Chondrocyte (in vitro differentiated cells): ENCODE measurements at regions not wholly inside any gene's neighbourhood (a gene's known extent, or its start where the extent isn't known, plus 50 kb on each side); places are given as distances from the start of the nearest gene placed in this dataset.

ENCODE experiments used
- DNase-seq: peaks from one replicate; pipeline ENCODE4 v3.0.0; 2021; ENCODE audit warnings: mixed read lengths, low spot score
- H3K27ac Mint-ChIP-seq: one replicate; pipeline ENCODE4 v1.8.0; 2021; ENCODE audit warnings: mild to moderate bottlenecking, moderate library complexity, mixed read lengths; ENCODE audit not compliant: unreplicated experiment
- H3K27me3 Mint-ChIP-seq: 2 replicates; pipeline ENCODE4 v1.8.0; 2021; ENCODE audit warnings: low read depth, mixed read lengths
- H3K36me3 Mint-ChIP-seq: 2 replicates; pipeline ENCODE4 v1.8.0; 2021; ENCODE audit warnings: low read depth, mixed read lengths
- H3K4me1 Mint-ChIP-seq: 2 replicates; pipeline ENCODE4 v1.8.0; 2021; ENCODE audit warnings: low read depth, mild to moderate bottlenecking, mixed read lengths
- H3K4me3 Mint-ChIP-seq: one replicate; pipeline ENCODE4 v1.8.0; 2021; ENCODE audit warnings: mild to moderate bottlenecking, moderate library complexity, mixed read lengths; ENCODE audit not compliant: unreplicated experiment
- H3K9me3 Mint-ChIP-seq: 2 replicates; pipeline ENCODE4 v1.8.0; 2021; ENCODE audit warnings: low read depth, mixed read lengths
- CTCF ChIP-seq: fragments of 200-600 bp; sonication (generic); IDR thresholded peaks from 2 replicates; pipeline ENCODE4 v1.5.0; 2021; ENCODE audit warnings: antibody characterized with exemption, mild to moderate bottlenecking, moderate library complexity

GRCh38 chr2:22011048-22011447, 887.3 kb downstream of the TDRD15 start:
- Mint-ChIP-seq H3K27me3 (no peaks in the 10 kb centered on the region), H3K9me3 (peaks cover 9% of the 10 kb centered on the region), H3K36me3 (no peaks in the 10 kb centered on the region), H3K4me3 (no peak overlapping the region), H3K4me1 (no peaks in the 10 kb centered on the region), H3K27ac (no peak overlapping the region)
- TF ChIP-seq CTCF, result no peak
- DNase-seq, result no peak

DNA sequence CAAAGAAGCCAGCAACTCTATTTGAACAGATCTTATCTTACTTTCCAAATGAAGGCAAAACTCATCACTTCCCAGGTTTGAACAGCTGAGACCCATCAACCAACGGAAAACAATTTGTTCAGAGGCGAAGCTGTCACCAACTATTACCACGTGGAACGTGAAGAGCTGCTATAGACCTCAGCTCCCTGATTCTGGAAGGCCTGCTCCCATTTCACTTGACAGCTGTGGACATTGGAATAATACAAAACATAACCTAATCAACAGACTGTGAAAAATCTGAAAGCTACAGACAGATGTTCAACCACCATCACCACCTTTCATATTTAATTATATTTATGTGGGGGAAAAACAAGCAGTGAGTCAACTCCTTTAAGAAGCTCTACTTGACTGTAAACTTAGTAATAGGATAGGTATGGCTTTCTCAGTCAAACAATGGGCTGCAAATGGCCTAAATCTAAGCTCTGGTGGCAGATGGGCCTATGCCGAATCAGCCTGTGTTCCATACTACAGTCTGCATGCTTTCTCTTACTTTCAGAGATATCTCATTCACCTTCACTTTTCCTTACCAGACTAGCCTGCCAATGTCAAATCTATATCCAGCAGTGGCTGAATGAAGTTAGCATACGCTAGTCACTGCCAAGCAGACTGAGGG, 896.4 kb downstream of the TDRD15 start:
- Mint-ChIP-seq H3K27ac (no peak overlapping the region), H3K27me3 (no peaks in the 10 kb centered on the region), H3K9me3 (no peaks in the 10 kb centered on the region), H3K36me3 (no peaks in the 10 kb centered on the region), H3K4me3 (no peak overlapping the region), H3K4me1 (no peaks in the 10 kb centered on the region)
- no peak for DNase-seq
- no peak for TF ChIP-seq CTCF

DNA sequence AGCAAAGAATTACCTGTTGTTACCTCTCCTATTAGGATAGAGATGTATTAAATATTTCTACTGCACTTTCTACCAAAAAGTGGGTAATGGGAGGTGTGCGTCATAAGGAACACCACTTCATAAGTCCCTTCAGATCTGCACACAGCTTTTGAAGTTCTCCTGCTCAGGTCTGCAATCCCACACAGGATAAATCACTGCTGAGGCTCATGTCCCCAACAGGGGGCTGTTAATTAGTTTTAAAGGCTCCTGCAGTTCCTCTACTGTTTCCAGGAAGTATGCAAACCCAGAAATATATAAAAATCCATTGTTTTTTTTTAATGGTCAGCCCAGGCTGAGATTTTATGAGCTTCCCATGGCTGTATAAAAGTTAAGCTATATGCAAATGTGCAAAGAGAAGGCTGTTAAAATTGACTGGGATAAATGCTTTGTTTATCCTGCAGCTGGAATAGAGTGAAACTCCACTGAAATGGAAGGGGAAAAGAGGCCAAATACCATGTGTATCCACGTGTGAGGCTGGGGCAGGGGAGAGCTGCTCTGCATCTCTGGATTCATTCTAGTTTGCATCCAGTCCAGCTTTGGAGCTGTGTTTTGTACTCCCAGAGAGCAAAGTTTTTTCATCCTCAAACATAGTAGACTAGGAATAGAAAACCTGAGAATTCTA, 903.7 kb downstream of the TDRD15 start:
- Mint-ChIP-seq H3K27ac (no peak overlapping the region), H3K36me3 (no peaks in the 10 kb centered on the region), H3K4me1 (no peaks in the 10 kb centered on the region), H3K9me3 (no peaks in the 10 kb centered on the region), H3K4me3 (no peak overlapping the region), H3K27me3 (no peaks in the 10 kb centered on the region)
- no peak for DNase-seq
- TF ChIP-seq CTCF, result no peak

DNA sequence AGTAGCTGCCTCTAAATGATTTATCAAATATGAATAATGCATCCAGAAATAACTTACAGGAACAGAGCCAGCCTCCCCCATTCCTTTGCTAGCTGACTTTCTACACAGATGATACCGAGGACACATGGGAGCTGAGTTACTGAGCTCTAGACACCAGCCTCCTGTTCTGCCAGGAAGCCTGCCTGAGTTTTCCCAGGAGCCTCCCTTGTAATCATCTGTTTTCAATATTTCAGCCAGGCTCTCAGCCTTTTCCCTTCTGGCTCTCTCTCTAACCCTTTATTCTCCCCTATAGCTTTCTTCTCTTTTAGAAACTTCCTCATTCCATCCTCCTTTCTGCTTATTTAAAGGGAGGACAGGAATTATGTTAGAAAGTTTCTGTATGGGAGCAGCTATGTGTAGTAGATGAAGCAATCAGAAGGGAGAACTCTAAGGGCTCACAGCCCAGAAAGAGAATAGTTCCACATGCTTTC, 911.6 kb downstream of the TDRD15 start:
- Mint-ChIP-seq H3K27me3 (no peaks in the 10 kb centered on the region), H3K27ac (no peak overlapping the region), H3K4me3 (no peak overlapping the region), H3K9me3 (no peaks in the 10 kb centered on the region), H3K36me3 (no peaks in the 10 kb centered on the region), H3K4me1 (no peaks in the 10 kb centered on the region)
- no peak for TF ChIP-seq CTCF
- DNase-seq, result no peak

GRCh38 chr2:22037274-22037673, 913.5 kb downstream of the TDRD15 start:
- no peak for TF ChIP-seq CTCF
- DNase-seq, result no peak
- Mint-ChIP-seq H3K9me3 (peaks cover under 1% of the 10 kb centered on the region), H3K4me3 (no peak overlapping the region), H3K27me3 (no peaks in the 10 kb centered on the region), H3K27ac (no peak overlapping the region), H3K36me3 (no peaks in the 10 kb centered on the region), H3K4me1 (no peaks in the 10 kb centered on the region)
